ENCODE measurements at regions not wholly inside any gene's neighbourhood (a gene's known extent, or its start where the extent isn't known, plus 50 kb on each side); places are given as distances from the start of the nearest gene placed in this dataset.
A peak's percentile ranks its signal among the peaks of the same experiment; 100 is the strongest.

- TF ChIP-seq, protein P1, sequence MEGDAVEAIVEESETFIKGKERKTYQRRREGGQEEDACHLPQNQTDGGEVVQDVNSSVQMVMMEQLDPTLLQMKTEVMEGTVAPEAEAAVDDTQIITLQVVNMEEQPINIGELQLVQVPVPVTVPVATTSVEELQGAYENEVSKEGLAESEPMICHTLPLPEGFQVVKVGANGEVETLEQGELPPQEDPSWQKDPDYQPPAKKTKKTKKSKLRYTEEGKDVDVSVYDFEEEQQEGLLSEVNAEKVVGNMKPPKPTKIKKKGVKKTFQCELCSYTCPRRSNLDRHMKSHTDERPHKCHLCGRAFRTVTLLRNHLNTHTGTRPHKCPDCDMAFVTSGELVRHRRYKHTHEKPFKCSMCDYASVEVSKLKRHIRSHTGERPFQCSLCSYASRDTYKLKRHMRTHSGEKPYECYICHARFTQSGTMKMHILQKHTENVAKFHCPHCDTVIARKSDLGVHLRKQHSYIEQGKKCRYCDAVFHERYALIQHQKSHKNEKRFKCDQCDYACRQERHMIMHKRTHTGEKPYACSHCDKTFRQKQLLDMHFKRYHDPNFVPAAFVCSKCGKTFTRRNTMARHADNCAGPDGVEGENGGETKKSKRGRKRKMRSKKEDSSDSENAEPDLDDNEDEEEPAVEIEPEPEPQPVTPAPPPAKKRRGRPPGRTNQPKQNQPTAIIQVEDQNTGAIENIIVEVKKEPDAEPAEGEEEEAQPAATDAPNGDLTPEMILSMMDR (IDR thresholded peaks at IDR 0.05), result no peak
- Histone ChIP-seq H3K79me2 (ENCODE audit: insufficient read depth, low read length) (no peaks in the 10 kb centered on the region), H4K20me1 (ENCODE audit: insufficient read depth, low read length) (no peaks in the 10 kb centered on the region), H3K4me2 (replicated peaks; ENCODE audit: extremely low read depth, low read length, poor library complexity, severe bottlenecking) (peak overlapping the region; percentile 56), H3K36me3 (replicated peaks in 1 of 2; ENCODE audit: control insufficient read depth in 1 of 2, insufficient read depth in 2 of 2, low read length in 2 of 2) (no peaks in the 10 kb centered on the region), H3K4me1 (ENCODE audit: control insufficient read depth in 1 of 2, insufficient read depth in 2 of 2, low read length in 2 of 2) (peaks cover 74 to 95% of the 10 kb centered on the region in 2 donors), H2AFZ (ENCODE audit: insufficient read depth, low read depth, low read length, poor library complexity, severe bottlenecking) (peak overlapping the region; percentile 77), H3K27me3 (ENCODE audit: control insufficient read depth in 2 of 2, insufficient read depth in 2 of 2, low read length in 2 of 2) (no peaks in the 10 kb centered on the region), H3K4me3 (replicated peaks in 1 of 3; ENCODE audit: low read depth in 2 of 3, low read length in 3 of 3) (peak overlapping the region in 2 of 3 experiments; percentile 5 to 52), H3K27ac (ENCODE audit: low read depth in 1 of 2, low read length in 2 of 2) (peak overlapping the region; percentile 94 to 95), H3K9me3 (replicated peaks in 1 of 2; ENCODE audit: control insufficient read depth in 1 of 2, insufficient read depth in 1 of 2, low read length in 2 of 2) (no peaks in the 10 kb centered on the region), H3K9ac (ENCODE audit: insufficient read depth, low read length, poor library complexity, severe bottlenecking) (peak overlapping the region; percentile 72)
- 52% methylated on average over 25 of the region's 32 CpGs for WGBS (ENCODE audit: insufficient coverage)
- H3K27ac Mint-ChIP-seq, result peak overlapping the region; percentile 87 to 97 (median 93)
- peaks cover 0 to 11% (median 3%) of the 10 kb centered on the region in 7 donors for H3K9me3 Mint-ChIP-seq
- peak overlapping the region; percentile 9 to 86 for H3K4me3 Mint-ChIP-seq
- H3K4me1 Mint-ChIP-seq, result peaks cover 84% of the 10 kb centered on the region
- DNase-seq, result peak; percentile 72 to 86 (median 74)
- peaks cover 0 to 8% of the 10 kb centered on the region in 2 donors for H3K36me3 Mint-ChIP-seq
- intact Hi-C loops (cut with micrococcal nuclease), result loop anchor here in 1 of 2 donors (5.0 kb wide), 1 partner anchor 73 kb away; the partner anchor contains the start of gene FAM20C
- peaks cover 0 to 2% (median 1%) of the 10 kb centered on the region in 3 donors for H3K27me3 Mint-ChIP-seq (ENCODE audit: low read depth in 3 of 3)
Measured at GRCh38 chr7:118615-119391, 73.6 kb upstream of the FAM20C start.

GRCh38 chr7:119392-120163 is 72.8 kb upstream of the FAM20C start:
- peak overlapping the region; percentile 24 to 63 for H3K4me3 Mint-ChIP-seq
- H3K4me1 Mint-ChIP-seq, result peaks cover 76% of the 10 kb centered on the region
- Histone ChIP-seq H3K36me3 (replicated peaks in 1 of 2; ENCODE audit: control insufficient read depth in 1 of 2, insufficient read depth in 2 of 2, low read length in 2 of 2) (no peaks in the 10 kb centered on the region), H3K4me1 (ENCODE audit: control insufficient read depth in 1 of 2, insufficient read depth in 2 of 2, low read length in 2 of 2) (peaks cover 67 to 87% of the 10 kb centered on the region in 2 donors), H3K9ac (ENCODE audit: insufficient read depth, low read length, poor library complexity, severe bottlenecking) (peak overlapping the region; percentile 72), H3K27ac (ENCODE audit: low read depth in 1 of 2, low read length in 2 of 2) (peak overlapping the region; percentile 94 to 95), H4K20me1 (ENCODE audit: insufficient read depth, low read length) (no peaks in the 10 kb centered on the region), H3K79me2 (ENCODE audit: insufficient read depth, low read length) (no peaks in the 10 kb centered on the region), H3K4me3 (replicated peaks in 1 of 3; ENCODE audit: low read depth in 2 of 3, low read length in 3 of 3) (peak overlapping the region in 2 of 3 experiments; percentile 9 to 52), H3K9me3 (replicated peaks in 1 of 2; ENCODE audit: control insufficient read depth in 1 of 2, insufficient read depth in 1 of 2, low read length in 2 of 2) (no peaks in the 10 kb centered on the region), H3K4me2 (replicated peaks; ENCODE audit: extremely low read depth, low read length, poor library complexity, severe bottlenecking) (peak overlapping the region; percentile 56), H2AFZ (ENCODE audit: insufficient read depth, low read depth, low read length, poor library complexity, severe bottlenecking) (peak overlapping the region; percentile 77), H3K27me3 (ENCODE audit: control insufficient read depth in 2 of 2, insufficient read depth in 2 of 2, low read length in 2 of 2) (no peaks in the 10 kb centered on the region)
- intact Hi-C loops (cut with micrococcal nuclease), result loop anchor here in 1 of 2 donors (5.0 kb wide), 1 partner anchor 73 kb away; the partner anchor contains the start of gene FAM20C
- DNase-seq, result peak; percentile 74 to 86 (median 83)
- H3K27me3 Mint-ChIP-seq (ENCODE audit: low read depth in 3 of 3), result peaks cover 0 to 1% (median under 1%) of the 10 kb centered on the region in 3 donors
- H3K36me3 Mint-ChIP-seq, result peaks cover 0 to 8% of the 10 kb centered on the region in 2 donors
- 11% methylated on average over 27 of the region's 27 CpGs for WGBS (ENCODE audit: insufficient coverage)
- TF ChIP-seq, protein P1 (IDR thresholded peaks at IDR 0.05), result no peak
- H3K27ac Mint-ChIP-seq, result peak overlapping the region; percentile 87 to 97 (median 93)
- peaks cover 0 to 4% (median 0%) of the 10 kb centered on the region in 7 donors for H3K9me3 Mint-ChIP-seq

Data from CD14-positive monocyte (primary cell).